ENCODE measurements at regions not wholly inside any gene's neighbourhood (a gene's known extent, or its start where the extent isn't known, plus 50 kb on each side); places are given as distances from the start of the nearest gene placed in this dataset.
A peak's percentile ranks its signal among the peaks of the same experiment; 100 is the strongest.

DNA sequence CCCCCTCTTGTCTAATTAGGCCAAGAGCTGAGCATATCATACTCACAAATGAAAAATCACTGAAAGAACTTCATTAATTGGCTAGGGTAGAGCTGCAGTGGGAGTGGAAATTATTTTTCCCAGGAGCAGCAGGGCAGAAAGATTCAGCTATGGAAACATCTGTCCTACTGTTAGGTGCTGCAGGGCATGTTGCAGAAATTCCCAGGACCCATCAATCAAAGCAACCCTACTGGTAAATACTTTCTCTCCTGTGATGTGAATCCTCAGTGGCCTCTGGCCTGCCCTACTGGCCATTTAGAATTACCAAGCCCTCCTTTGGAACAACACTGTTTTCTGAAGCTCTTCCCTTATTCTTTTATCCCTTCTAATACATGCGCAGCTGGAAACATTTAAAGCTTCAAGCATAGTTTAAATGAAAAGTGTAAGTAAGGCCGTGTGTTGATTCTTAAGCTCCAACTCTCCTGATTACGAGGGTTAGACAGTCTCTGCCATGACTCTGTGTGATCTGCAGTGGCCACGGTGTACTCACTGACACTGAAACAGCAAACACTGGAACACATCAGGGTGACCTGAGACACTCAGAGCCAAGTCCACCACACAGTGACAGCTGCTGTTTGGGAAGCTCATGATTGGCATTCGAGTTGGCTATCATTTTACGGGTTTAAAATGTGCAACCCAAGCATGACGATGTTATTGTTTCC, 62.6 kb upstream of the TMCC3 start:
- DNase-seq (ENCODE audit: low read depth), result no peak

DNA sequence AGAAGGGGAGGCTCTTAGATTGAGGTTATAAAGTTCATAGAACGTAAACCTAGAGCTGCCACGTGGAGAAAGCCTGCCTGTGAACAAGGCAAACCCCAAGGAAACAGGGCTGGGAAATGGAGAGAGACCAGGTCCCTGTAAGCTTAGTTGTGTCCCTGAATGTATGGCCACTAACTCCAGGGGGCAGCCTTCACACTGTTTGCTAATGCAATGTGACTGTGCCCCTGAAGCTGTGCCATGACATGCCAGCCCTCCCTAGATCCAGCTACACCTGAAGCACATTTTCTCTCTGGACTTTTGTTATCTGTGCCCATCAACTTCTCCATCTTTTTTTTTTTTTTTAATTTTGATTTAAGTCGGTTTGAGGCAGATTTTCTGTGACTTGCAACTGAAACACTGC, 60.6 kb upstream of the TMCC3 start:
- DNase-seq (ENCODE audit: low read depth), result no peak

DNA sequence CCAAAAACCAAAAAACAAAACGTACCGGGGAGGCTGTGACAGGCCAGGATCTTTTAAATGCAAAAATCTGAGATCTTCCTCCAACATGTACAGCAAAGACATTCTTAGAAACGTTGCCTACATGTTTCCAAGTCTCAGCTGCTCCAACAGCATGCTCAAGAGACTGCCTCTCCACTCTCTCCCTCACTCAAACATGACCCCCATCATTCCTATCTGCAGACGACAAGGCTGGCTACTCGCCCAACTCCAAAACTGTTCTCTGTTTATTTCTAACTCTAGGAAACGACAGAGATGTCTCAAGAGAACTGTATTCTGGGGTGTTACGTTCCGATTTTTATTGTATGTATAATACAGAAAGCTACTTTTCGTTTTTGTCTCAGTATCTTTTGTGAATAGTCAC, 57.5 kb upstream of the TMCC3 start:
- no peak for DNase-seq (ENCODE audit: low read depth)

DNA sequence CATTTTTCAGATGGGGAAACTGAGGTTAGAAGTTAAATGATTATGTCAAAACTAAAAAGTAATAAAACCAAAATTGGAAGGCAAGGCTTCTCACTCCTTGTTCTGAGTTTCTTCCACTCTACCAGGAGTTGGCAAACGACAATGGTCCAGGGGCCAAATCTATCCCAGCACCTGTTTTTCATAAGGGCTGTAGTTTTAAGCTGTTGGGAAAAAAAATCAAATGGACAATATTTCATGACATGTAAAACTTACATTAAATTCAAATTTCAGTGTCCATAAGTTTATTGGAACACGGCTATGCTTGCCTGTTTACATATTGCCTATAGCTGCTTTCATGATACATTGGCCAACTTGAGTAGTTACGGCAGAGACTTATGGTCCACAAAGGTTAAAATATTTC, 56.7 kb upstream of the TMCC3 start:
- no peak for DNase-seq (ENCODE audit: low read depth)

DNA sequence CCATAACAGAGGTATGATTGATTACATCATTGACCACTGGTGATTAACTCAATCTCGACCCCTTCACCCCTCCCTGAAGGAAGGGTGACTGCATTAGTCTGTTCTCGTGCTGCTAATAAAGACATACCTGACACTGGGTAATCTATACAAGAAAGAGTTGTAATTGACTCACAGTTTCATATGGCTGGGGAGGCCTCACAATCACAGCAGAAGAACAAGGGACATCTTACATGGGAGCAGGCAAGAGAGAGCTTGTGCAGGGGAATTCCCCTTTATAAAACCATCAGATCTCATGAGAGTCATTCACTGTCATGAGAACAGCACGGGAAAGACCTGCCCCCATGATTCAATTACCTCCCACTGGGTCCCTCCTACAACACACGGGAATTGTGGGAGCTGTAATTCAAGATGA, 55.9 kb upstream of the TMCC3 start:
- DNase-seq (ENCODE audit: low read depth), result no peak

DNA sequence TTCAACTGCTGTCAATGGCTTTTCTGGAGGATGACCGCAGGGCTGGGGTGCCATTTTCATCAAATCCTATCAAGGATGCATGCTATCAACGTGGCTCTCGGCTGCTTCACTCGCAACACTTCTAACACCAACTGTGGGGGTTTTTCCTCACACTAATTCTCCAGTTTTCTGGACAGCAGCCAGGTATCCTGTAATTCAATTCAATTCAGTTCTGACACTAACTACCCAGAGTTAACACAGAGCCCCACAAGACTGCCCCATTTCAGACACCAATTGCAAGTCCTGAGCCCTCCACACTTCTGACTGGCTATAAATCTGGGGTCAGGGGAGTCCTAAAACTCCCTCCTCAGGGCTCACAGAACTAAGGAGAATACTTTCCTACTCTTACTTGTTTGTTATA, 55.3 kb upstream of the TMCC3 start:
- no peak for DNase-seq (ENCODE audit: low read depth)

DNA sequence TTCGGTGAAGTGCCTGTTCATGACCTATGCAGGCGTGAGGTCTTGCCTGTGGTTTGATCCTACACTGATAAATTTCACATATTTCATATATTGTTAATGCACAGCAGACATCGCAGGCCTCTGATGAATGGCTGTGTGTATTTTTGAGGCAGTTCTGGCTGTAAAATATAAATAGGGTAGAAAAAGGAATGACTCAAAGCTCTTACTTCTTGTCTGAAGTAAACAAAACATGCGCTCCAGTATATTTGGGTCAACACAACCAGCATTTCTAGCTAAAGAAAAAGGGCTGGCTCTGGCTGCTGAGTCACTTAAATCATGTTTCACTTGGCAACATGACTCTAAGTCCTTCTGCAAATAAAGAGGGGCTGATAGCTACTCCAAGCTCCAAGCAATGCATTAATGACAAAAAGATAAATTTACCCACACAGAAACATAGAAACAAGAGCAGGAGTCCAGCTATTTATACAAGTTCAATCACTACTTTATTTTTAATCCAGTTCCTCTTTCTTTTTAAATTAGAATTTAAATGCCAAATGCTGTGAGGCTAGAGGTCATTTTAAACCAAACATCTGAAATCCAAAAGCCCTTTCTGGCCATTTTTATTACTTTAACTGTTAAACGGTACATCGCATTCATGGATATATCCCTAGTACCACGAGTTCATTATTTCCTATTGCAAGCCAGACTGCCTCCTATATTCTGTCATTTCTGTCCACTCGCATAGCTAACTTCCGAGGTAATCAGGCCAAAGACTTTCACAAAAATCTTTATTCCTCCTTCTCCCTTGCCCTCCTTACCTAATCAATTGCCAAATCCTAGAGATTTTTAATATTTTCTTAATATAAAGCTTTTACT, 54.3 kb upstream of the TMCC3 start:
- peak; percentile 77 for DNase-seq (ENCODE audit: low read depth)

DNA sequence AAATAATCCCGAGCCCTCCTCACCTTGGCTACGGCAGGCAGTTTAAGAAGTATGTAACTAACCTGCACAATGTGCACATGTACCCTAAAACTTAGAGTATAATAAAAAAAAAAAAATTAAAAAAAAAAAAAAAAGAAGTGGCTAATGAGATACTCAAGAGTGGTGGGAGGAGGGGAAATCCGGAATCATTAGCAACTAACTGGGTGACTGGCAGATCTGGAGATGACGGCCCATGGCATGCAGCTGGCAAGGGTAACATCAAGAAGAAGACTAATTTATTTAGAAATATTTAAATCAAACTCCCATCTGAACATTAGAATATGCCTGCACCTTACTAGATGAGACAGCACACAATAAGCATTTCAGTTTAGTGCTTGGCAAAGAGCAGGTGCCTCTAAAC, 52.3 kb upstream of the TMCC3 start:
- DNase-seq (ENCODE audit: low read depth), result no peak

DNA sequence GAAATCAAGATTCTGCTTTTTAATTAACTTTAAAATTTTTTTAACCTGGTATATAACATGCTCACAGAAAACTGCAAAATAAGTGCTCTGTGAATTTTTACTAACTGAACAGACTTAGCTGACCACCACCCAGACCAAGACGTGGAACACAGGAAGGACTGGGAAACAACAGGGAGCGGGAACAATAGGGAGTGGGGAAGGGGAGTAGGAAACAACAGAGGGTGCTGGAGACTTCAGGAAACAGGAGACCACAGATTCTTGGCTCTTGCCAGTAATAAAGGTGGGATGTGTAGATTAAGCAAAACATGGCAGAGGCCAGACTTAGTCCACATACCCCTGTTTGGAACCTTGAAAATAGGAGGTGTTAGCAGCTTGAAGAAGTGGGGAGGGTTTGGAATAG, 51.4 kb upstream of the TMCC3 start:
- DNase-seq (ENCODE audit: low read depth), result no peak

DNA sequence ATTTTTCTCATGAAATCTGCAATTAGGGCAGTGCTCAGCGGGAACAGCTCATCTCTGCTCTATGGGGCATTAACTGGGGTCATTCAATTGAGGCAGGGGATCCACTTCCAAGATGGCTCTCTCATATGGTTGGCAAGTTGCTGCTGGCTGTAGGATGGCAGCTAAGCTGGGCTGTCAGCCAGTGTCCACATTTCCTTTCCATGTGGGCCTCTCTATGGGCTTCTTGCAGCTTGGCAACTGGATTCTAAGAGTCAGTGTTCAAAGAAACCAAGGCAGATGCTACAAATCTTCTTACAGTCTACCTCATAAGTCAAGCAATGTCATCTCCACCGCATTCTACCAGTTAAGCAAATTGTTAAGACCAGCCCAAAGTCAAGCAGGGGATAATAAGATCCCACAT, 50.3 kb upstream of the TMCC3 start:
- DNase-seq (ENCODE audit: low read depth), result no peak

Data from stromal cell of bone marrow (primary cell).